HG03097 (cell line): ENCODE measurements at regions not wholly inside any gene's neighbourhood (a gene's known extent, or its start where the extent isn't known, plus 50 kb on each side); places are given as distances from the start of the nearest gene placed in this dataset.
"Not testable (repeated sequence)": the region's sequence is repeated elsewhere in the genome, so short reads cannot be mapped to it uniquely, and the experiment has no call there.

ENCODE experiments used
- ATAC-seq: cut with Tn5 transposase; IDR thresholded peaks from one replicate; pipeline ENCODE4 v1.9.1; 2021; ENCODE audit not compliant: unreplicated experiment, low FRiP score

DNA sequence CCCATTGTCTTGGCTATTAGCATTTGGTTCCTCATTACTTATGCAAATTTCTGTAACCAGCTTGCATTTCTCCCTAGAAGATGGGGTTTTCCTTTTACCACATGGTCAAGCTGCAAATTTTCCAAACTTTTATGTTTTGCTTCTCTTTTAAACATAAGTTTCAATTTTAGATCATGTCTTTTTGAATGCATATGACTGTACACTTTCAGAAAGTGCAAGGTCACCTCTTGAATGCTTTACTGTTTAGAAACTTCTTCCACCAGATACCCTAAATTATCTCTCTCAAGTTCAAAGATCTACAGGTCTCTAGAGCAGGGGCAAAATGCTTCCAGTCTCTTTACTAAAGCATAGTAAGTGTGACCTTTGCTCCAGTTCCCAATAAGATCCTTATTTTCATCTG is 837.6 kb upstream of the NXPH2 start:
- no peak for ATAC-seq

GRCh38 chr2:139613264-139613663 is 833.1 kb upstream of the NXPH2 start:
- no peak for ATAC-seq

DNA sequence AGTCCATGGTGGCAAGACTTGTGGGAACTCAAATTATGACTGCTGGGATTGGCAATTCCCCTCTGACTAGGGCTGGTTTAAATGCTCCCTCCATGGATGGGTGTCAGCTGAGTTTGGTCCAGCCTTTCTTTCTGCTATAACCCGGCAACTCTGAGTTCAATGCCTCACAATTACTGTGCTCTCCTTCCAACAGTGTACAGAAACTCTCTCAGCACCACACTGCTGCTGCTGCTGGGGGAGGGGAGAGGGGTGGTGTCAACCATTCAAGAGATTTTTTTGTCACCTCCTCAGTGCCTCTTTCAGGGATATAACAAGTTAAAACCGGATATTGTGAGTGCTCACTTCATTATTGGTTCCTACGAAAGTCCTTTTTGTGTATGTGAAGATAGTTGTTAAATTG is 830.3 kb upstream of the NXPH2 start:
- ATAC-seq: no peak

DNA sequence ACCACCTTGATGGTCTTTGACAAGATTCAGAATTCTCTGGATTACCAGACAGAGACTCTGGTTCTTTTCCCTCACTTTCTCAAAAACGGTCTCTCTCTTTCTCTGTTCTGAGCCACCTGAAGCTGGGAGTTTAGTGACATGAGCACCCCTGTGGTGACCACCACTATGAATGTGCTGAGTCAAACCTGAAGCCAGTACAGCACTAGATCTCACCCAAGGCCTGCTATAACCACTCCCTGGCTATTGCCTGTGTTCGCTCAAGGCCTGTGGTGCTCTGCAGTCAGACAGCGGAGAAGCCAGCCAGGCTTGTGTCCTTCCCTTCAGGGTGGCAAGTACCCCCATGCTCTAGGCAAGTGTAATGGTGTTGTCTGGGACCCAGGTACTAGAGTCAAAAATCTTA is 828.9 kb upstream of the NXPH2 start:
- no peak for ATAC-seq

GRCh38 chr2:139605668-139606067 is 825.5 kb upstream of the NXPH2 start:
- no peak for ATAC-seq

DNA sequence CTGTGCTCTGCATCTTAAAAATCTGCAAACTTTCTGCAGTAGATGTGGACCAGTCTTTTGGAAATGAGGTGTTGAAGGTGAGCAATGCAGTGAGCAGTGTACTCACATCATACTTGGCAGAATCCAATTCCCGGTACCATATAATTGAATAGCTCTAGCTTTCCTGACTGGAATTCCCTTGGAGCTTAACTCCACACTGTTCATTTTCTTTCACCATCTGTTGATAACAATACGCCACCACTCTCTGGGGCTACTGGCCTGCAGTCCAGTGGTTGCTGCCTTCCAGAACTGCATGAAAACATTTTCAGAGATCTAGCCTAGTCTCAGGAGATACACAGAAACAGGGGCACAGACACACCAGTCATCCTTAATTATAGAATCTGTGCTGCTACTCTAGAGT is 820.0 kb upstream of the NXPH2 start:
- ATAC-seq: no peak

GRCh38 chr2:139585101-139585500 is 804.9 kb upstream of the NXPH2 start:
- no peak for ATAC-seq

GRCh38 chr2:139574371-139574770 is 794.2 kb upstream of the NXPH2 start:
- no peak for ATAC-seq

DNA sequence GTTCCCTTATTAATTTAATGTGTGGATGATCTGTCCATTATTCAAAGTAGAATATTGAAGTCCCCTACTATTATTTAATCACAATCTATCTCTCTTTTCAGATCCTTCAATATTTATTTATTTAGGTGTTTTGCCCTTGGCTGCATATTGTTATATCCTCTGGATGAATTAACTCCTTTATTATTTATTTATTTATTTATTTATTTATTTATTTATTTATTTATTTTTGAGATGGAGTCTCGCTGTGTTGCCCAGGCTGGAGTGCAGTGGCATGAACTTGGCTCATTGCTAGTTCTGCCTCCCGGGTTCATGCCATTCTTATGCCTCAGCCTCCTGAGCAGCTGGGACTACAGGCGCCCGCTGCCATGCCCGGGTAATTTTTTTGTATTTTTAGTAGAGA is 776.6 kb upstream of the NXPH2 start:
- ATAC-seq: no peak

DNA sequence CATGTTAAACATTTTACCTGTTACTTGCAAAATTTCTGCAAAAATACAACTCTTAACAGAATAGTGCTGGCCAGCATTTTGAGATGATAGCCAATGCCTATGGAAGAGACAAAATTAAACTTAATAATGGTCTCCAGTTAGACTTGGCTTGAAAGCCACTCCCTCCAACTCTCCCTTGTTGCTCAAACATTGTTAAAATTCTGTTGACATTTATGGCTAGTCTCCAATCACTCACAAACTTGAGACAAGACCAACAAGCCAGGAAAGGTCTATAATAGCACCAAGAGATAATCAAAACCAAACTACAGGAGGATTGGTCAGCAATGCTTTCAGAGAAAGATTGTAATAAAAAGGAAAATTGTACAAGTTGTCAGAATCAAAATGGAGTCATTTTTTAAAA is 770.7 kb upstream of the NXPH2 start:
- ATAC-seq: no peak

DNA sequence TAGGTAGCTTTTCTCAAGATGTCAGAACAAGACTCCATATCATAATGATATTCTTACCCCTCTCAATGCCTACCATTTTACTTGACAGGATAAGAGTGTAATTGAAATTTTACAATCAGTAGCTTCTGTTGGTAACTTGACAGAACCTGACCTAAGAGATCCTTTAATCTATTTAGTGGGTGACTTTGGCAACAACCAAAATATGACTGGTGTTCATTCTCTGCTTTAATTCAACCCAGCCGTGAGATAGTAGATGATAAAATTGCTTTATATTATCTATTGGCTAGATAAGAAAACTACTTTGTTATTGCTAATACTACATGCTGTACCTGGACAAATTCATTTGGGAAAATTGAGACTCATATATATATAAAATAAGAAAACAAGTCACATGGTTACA is 770.2 kb upstream of the NXPH2 start:
- no peak for ATAC-seq

GRCh38 chr2:139544186-139544851 is 764.1 kb upstream of the NXPH2 start:
- no peak for ATAC-seq

GRCh38 chr2:139538332-139539020 is 758.3 kb upstream of the NXPH2 start:
- ATAC-seq: not testable (repeated sequence)

DNA sequence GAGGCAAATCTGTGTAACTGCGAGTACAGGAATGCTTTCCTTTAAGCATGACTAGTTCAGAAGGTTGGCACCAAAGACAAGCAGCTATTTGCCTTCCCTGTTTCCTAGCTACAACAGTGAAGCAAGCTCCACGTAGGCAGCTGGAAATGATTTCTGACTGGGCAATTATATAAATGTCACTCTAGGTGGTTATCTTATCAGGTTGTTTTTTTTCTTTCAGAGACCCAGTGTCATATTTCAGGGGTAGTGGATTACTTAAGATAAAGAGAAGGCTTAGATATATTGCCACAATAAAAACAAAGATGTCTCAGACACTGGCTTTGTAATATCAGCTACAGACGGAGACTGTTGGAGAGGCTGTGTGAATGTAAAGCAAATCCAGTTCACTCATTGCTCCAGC is 748.9 kb upstream of the NXPH2 start:
- ATAC-seq: no peak

GRCh38 chr2:139526781-139527180 is 746.6 kb upstream of the NXPH2 start:
- no peak for ATAC-seq

DNA sequence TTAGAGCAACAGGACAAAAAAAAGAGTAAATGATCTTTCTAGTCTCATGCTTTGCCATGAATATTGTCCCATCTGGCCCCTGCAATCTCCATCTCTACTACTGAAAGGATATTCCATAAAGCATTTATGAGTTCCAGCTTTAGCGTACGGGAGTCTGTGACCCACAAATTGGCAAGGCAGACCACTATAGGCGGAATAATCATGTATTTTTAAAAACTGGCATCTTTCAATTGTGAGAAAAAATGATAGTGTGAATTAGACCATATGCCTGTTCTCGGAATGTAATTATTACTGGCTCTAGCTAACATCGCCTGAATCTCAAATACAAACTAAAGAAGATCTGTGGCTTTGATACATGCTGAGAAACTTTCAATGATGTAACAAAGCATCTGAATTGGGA is 738.1 kb upstream of the NXPH2 start:
- no peak for ATAC-seq

GRCh38 chr2:139514951-139515350 is 734.8 kb upstream of the NXPH2 start:
- ATAC-seq: no peak

- no peak for ATAC-seq
These were observed 715.7 kb upstream of the NXPH2 start for GRCh38 chr2:139495851-139496250.

DNA sequence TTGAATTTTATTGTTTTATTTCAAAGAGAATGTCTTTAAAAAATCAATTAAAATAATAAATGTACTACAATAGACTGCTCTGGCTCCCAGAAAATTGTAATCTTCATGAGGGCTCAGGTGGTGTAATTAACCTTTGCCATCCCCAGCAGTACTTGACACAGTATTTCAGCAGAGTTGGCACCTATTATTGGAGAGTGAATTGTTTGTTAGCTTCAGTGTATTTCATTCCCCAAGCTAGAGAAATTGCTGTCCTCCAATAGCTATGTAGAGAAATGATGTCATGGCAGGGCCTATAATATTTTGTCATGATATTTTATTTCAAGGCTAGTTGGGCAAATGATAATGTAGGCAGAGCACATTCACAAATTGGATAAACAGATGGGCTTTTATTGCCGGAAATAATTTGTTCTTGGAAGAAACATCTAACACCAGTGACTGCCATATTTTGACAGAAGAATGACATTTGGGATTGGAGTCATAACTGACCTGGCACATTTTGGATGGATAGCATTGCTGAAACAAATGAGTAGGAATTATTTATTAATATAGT is 712.0 kb upstream of the NXPH2 start:
- ATAC-seq: no peak

DNA sequence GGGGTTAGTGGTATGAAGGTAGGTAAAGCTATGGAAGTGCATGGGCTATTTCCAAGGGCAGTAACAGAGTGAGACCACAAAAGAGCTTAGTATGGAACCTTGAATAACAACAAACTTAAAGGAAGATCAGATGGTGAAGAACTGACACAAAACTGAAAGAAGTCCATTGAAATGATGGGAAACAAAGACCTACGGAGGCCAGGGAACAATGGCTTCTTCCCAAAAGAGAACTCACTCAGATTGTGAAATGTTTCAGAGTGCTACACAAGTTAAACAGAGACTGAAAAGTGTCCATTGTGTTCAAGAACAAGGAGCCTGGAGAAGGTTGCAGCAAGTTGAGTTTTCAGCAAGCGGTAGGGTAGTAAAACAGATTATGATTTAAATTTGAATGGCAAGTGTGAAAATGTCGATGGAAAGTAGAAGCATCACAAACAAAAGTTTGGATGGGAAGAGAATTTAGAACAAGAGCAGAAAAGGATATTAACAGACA is 700.0 kb upstream of the NXPH2 start:
- no peak for ATAC-seq

- no peak for ATAC-seq
These were observed 698.1 kb upstream of the NXPH2 start for GRCh38 chr2:139478165-139478914.
